Nephron (organoid): ENCODE measurements at regions not wholly inside any gene's neighbourhood (a gene's known extent, or its start where the extent isn't known, plus 50 kb on each side); places are given as distances from the start of the nearest gene placed in this dataset.

Experiments used
- H3K27ac Mint-ChIP-seq, 3 experiments: 2 replicates each; pipeline ENCODE4 v1.8.0; 2020; ENCODE audit warnings: mixed read lengths in 3 of 3, mild to moderate bottlenecking in 2 of 3, moderate library complexity in 1 of 3
- H3K27me3 Mint-ChIP-seq: 2 replicates; pipeline ENCODE4 v1.8.0; 2021; ENCODE audit warnings: low read depth, mild to moderate bottlenecking, moderate library complexity, mixed read lengths
- H3K36me3 Mint-ChIP-seq: 2 replicates; pipeline ENCODE4 v1.8.0; 2020; ENCODE audit warnings: low read depth, mixed read lengths
- H3K4me1 Mint-ChIP-seq: 2 replicates; pipeline ENCODE4 v1.8.0; 2020; ENCODE audit warnings: mixed read lengths
- H3K4me3 Mint-ChIP-seq, 3 experiments: 2 replicates each; pipeline ENCODE4 v1.8.0; 2020; ENCODE audit warnings: mild to moderate bottlenecking in 3 of 3, mixed read lengths in 3 of 3, moderate library complexity in 2 of 3
- H3K9me3 Mint-ChIP-seq: 2 replicates; pipeline ENCODE4 v1.8.0; 2020; ENCODE audit warnings: mixed read lengths
- CTCF ChIP-seq, 3 experiments: fragments of 200-600 bp; sonication (generic); IDR thresholded peaks; one replicate each; pipeline ENCODE4 v1.5.0; 2021; ENCODE audit warnings: antibody characterized with exemption in 3 of 3; ENCODE audit not compliant: unreplicated experiment in 3 of 3

DNA sequence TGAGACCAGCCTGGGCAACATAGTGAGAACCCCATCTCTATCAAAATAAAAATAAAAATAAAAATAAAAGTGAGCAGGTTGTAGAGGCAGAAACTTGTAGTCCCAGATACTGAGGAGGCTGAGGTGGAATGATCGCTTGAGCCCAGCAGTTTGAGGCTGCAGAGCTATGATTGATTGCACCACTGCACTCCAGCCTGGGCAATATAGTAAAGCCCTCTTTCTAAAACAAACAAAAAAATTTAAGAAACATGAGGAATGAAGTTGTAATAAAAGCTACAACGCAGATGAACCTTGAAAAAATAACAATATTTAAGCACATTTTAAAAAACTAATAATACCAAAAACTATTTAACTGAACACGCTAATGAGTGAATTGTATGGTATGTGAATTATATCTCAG is 919.3 kb downstream of the UQCRFS1 start:
- peaks cover 6% of the 10 kb centered on the region for H3K27me3 Mint-ChIP-seq
- peaks cover 49% of the 10 kb centered on the region for H3K4me1 Mint-ChIP-seq
- H3K36me3 Mint-ChIP-seq, result no peaks in the 10 kb centered on the region
- peak overlapping the region in 1 of 3 experiments; percentile 90 for H3K27ac Mint-ChIP-seq
- H3K4me3 Mint-ChIP-seq, result no peak overlapping the region
- no peak for TF ChIP-seq CTCF (IDR thresholded peaks at IDR 0.05; ENCODE audit: unreplicated experiment in 3 of 3)
- H3K9me3 Mint-ChIP-seq, result no peaks in the 10 kb centered on the region

DNA sequence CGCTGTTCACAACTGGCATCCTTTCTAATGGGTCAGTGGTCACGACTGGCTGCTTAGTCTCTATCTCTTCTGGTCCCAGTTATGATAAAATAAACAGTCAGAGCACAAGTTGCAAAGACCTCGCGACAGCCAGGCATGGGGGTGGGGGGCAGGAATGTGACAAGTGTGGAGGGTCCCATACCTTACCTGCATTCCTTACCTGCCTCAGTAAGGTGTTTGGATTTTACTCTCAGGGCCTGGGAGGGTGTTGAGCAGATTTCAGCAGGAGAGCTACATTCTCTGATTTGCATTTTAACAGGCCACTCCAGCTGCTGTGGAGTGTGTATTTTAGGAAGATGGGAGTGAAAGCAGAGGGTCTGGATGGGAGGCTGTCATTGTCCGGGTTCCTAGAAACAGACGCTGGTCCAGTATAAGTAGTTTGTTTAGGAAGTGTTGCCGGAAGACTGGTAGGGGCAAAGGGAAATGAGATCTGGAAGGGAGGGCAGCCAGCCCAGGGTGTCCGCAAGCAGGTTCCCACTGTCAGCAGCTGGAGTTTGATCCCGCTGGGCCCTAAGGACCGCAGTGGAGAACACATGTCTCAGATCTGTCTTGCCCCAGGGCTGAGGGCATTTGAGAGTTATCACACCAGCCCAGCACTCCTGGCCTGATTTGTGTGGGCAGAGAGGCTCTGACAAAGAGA is 920.0 kb downstream of the UQCRFS1 start:
- no peaks in the 10 kb centered on the region for H3K9me3 Mint-ChIP-seq
- H3K4me3 Mint-ChIP-seq, result no peak overlapping the region
- H3K4me1 Mint-ChIP-seq, result peaks cover 54% of the 10 kb centered on the region
- no peaks in the 10 kb centered on the region for H3K36me3 Mint-ChIP-seq
- H3K27ac Mint-ChIP-seq, result peak overlapping the region; percentile 81 to 90 (median 88)
- H3K27me3 Mint-ChIP-seq, result peaks cover 4% of the 10 kb centered on the region
- no peak for TF ChIP-seq CTCF (IDR thresholded peaks at IDR 0.05; ENCODE audit: unreplicated experiment in 3 of 3)

DNA sequence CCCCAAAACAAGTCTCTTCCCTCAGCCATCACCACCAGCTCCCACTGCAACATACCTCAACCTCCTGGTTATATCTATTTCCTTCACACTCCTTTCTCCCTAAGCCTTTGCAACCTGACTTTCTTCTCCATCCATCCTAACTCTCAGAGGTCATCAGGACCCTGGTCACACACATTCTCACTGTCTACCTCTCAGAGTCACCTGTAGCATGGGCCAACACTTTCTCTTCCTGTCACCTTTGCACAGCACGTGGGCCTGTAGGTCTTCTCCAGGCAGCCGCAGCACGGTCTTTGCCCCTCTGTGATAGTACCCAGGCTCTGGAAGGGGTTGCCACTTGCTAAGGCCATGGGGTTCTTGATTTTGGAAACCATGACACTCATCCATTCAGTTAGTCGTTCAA is 921.1 kb downstream of the UQCRFS1 start:
- Mint-ChIP-seq H3K36me3 (no peaks in the 10 kb centered on the region), H3K4me3 (peak overlapping the region in 1 of 3 experiments; percentile 0), H3K27me3 (peaks cover 4% of the 10 kb centered on the region), H3K27ac (peak overlapping the region; percentile 76 to 90 (median 84)), H3K4me1 (peaks cover 61% of the 10 kb centered on the region), H3K9me3 (no peaks in the 10 kb centered on the region)
- TF ChIP-seq CTCF (IDR thresholded peaks at IDR 0.05; ENCODE audit: unreplicated experiment in 3 of 3), result no peak

DNA sequence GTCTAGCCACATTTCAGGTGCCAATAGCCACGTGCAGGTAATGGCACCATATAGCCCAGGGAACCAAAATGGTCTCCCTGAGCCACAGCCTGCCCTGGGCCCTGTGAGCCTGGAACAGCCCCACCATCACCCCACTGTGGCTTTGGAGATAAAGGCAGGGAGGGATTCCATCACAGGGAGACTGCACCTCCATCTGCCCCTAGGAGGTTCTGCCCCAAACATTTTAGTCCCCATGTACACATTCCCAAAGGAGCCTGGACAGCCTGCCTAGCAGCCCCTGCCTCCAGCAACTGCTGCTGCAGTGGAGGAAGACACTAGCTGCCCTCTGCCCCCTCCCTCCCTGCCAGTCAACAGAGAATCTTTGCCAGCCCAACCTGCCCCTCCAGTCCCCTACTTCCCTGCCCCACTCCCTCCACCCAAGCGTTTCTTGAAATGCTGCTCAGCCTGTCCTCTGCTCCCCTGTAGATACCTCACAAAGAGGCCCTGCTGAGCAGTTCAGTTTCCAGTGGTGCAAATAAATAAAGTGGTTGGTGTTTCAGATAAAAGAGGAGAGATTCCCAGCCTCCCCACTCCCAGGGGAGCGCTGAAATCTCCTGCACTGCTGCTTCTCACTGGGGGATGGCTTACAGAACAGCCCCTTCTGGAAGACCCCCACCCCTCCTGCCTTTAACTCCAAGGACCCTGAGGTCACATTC is 921.8 kb downstream of the UQCRFS1 start:
- Mint-ChIP-seq H3K27me3 (peaks cover 6% of the 10 kb centered on the region), H3K9me3 (peaks cover 4% of the 10 kb centered on the region), H3K36me3 (no peaks in the 10 kb centered on the region), H3K27ac (peak overlapping the region; percentile 76 to 90 (median 84)), H3K4me3 (no peak overlapping the region), H3K4me1 (peaks cover 62% of the 10 kb centered on the region)
- TF ChIP-seq CTCF (IDR thresholded peaks at IDR 0.05; ENCODE audit: unreplicated experiment in 3 of 3), result no peak

- Mint-ChIP-seq H3K4me3 (peak overlapping the region in 1 of 3 experiments; percentile 26), H3K4me1 (peaks cover 62% of the 10 kb centered on the region), H3K27ac (peak overlapping the region; percentile 90 to 97 (median 96))
Measured at GRCh38 chr19:28289295-28290063, 923.5 kb downstream of the UQCRFS1 start.

More at GRCh38 chr19:28289295-28290063, 923.5 kb downstream of the UQCRFS1 start:
- Mint-ChIP-seq H3K36me3 (no peaks in the 10 kb centered on the region), H3K9me3 (peaks cover 11% of the 10 kb centered on the region), H3K27me3 (peaks cover 17% of the 10 kb centered on the region)
- no peak for TF ChIP-seq CTCF (IDR thresholded peaks at IDR 0.05; ENCODE audit: unreplicated experiment in 3 of 3)
